ENCODE measurements at regions not wholly inside any gene's neighbourhood (a gene's known extent, or its start where the extent isn't known, plus 50 kb on each side); places are given as distances from the start of the nearest gene placed in this dataset.

DNA sequence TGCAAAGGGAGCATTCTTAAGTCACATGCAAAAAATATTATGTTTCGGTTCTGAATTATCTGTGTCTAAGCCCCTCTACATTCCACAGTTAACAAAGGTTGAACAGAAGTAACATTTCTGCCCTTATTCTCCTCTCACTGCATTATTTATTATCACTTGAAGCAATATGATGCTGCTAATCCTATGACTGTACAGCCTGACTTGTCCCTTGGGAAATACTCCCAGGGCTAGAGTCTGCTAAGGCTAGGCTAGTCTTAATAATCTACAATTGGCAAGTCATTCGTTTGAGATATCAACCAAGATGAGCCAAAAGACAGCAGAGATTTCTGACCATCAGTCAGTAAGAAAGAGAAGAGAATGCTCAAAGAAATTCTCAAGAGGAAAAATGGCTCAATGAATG is 226.9 kb upstream of the HCCS start:
- Histone ChIP-seq H3K4me1 (ENCODE audit: control insufficient read depth in 4 of 4, insufficient read depth in 4 of 4, low read length in 3 of 4) (peaks cover 0 to 4% (median 0%) of the 10 kb centered on the region in 4 donors), H3K27me3 (ENCODE audit: control insufficient read depth in 4 of 4, insufficient read depth in 4 of 4, low read length in 3 of 4) (no peaks in the 10 kb centered on the region), H3K4me3 (ENCODE audit: low read depth in 1 of 3, low read length in 3 of 3) (no peak overlapping the region), H3K36me3 (ENCODE audit: control insufficient read depth in 4 of 4, insufficient read depth in 3 of 4, low read depth in 1 of 4, low read length in 3 of 4) (no peaks in the 10 kb centered on the region), H3K9ac (ENCODE audit: low read depth in 1 of 2, low read length in 2 of 2) (no peak overlapping the region), H3K27ac (ENCODE audit: low read depth in 1 of 2, low read length in 2 of 2) (no peak overlapping the region), H3K9me3 (ENCODE audit: control insufficient read depth in 4 of 4, low read length in 3 of 4) (no peaks in the 10 kb centered on the region)
- 86% methylated on average over 2 of the region's 2 CpGs for WGBS
- TF ChIP-seq JUND (IDR thresholded peaks at IDR 0.05) (no peak), TAF1 (conservative IDR thresholded peaks at IDR 0.05) (no peak), SP1 (IDR thresholded peaks at IDR 0.05) (no peak), EGR1 (IDR thresholded peaks at IDR 0.05; ENCODE audit: low read depth in 2 of 2) (no peak), FOXA2 (IDR thresholded peaks at IDR 0.05) (no peak), YY1 (IDR thresholded peaks at IDR 0.05) (no peak), RAD21 (IDR thresholded peaks at IDR 0.05) (no peak), NR2F2 (IDR thresholded peaks at IDR 0.05) (no peak)
- TF ChIP-seq, protein P1, sequence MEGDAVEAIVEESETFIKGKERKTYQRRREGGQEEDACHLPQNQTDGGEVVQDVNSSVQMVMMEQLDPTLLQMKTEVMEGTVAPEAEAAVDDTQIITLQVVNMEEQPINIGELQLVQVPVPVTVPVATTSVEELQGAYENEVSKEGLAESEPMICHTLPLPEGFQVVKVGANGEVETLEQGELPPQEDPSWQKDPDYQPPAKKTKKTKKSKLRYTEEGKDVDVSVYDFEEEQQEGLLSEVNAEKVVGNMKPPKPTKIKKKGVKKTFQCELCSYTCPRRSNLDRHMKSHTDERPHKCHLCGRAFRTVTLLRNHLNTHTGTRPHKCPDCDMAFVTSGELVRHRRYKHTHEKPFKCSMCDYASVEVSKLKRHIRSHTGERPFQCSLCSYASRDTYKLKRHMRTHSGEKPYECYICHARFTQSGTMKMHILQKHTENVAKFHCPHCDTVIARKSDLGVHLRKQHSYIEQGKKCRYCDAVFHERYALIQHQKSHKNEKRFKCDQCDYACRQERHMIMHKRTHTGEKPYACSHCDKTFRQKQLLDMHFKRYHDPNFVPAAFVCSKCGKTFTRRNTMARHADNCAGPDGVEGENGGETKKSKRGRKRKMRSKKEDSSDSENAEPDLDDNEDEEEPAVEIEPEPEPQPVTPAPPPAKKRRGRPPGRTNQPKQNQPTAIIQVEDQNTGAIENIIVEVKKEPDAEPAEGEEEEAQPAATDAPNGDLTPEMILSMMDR (IDR thresholded peaks at IDR 0.05; ENCODE audit: low read depth, low read length, missing input control) = no peak
- DNase-seq (ENCODE audit: low spot score) = no peak

DNA sequence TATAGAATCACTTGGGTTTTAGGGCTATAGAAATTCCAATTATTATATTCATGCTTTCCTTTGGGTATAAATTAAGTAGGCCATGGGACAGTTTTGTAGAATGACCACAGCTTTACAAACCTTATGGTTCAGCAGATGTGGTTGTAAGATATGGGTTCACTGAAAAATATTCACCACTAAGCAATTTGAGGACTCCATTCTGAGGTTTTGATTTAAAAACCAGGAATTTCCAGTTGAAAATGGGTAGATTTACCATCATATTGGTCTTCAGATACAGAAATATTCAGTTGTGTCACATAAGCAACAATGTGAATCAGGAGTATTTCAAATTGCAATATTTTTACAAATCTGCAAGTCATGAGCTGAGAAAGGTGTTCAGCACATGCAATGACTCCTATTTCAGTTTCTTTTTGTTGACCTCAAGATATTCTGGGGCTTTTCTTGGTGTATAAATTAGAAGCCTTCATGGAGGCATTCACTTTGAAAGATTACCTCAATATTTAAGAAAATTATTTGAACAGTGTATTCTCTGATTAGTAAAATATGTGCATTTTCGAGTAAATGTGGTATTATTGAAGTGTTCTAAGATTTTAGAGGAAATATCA is 218.4 kb upstream of the HCCS start:
- TF ChIP-seq FOXA1 (IDR thresholded peaks at IDR 0.05) = no peak
- TF ChIP-seq RXRA (IDR thresholded peaks at IDR 0.05) = no peak
- TF ChIP-seq JUND (IDR thresholded peaks at IDR 0.05) = no peak

DNA sequence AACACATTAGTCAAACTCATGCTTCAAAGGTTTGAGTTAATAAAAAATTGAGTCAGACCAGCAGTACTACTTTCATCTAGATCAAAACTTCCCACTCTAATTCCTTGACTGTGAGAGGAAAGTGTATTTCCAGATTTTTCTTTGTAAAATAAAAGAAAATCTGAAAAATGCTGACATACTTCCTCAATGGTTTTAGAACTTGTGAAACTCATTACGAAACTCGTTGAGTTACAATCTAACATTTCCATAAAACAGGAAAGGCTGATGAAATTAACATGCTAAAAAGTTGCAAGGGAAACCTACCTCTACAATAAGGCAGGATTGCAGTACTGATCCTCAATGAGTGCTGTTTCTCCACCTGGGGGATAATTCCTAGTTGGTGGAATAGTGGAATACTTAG is 217.8 kb upstream of the HCCS start:
- Histone ChIP-seq H3K9ac (ENCODE audit: low read depth in 1 of 2, low read length in 2 of 2) (no peak overlapping the region), H3K36me3 (ENCODE audit: control insufficient read depth in 4 of 4, insufficient read depth in 3 of 4, low read depth in 1 of 4, low read length in 3 of 4) (no peaks in the 10 kb centered on the region), H3K27me3 (ENCODE audit: control insufficient read depth in 4 of 4, insufficient read depth in 4 of 4, low read length in 3 of 4) (peaks cover 0 to 6% (median 0%) of the 10 kb centered on the region in 4 donors), H3K4me1 (ENCODE audit: control insufficient read depth in 4 of 4, insufficient read depth in 4 of 4, low read length in 3 of 4) (no peaks in the 10 kb centered on the region), H3K4me3 (ENCODE audit: low read depth in 1 of 3, low read length in 3 of 3) (no peak overlapping the region), H3K27ac (ENCODE audit: low read depth in 1 of 2, low read length in 2 of 2) (no peak overlapping the region), H3K9me3 (ENCODE audit: control insufficient read depth in 4 of 4, low read length in 3 of 4) (peaks cover 0 to 6% (median 3%) of the 10 kb centered on the region in 4 donors)
- WGBS = 70% methylated on average over 2 of the region's 2 CpGs
- DNase-seq (ENCODE audit: low spot score) = no peak
- TF ChIP-seq EGR1 (IDR thresholded peaks at IDR 0.05; ENCODE audit: low read depth in 2 of 2) = no peak
- no peak for TF ChIP-seq JUND (IDR thresholded peaks at IDR 0.05)
- TF ChIP-seq, protein P2, sequence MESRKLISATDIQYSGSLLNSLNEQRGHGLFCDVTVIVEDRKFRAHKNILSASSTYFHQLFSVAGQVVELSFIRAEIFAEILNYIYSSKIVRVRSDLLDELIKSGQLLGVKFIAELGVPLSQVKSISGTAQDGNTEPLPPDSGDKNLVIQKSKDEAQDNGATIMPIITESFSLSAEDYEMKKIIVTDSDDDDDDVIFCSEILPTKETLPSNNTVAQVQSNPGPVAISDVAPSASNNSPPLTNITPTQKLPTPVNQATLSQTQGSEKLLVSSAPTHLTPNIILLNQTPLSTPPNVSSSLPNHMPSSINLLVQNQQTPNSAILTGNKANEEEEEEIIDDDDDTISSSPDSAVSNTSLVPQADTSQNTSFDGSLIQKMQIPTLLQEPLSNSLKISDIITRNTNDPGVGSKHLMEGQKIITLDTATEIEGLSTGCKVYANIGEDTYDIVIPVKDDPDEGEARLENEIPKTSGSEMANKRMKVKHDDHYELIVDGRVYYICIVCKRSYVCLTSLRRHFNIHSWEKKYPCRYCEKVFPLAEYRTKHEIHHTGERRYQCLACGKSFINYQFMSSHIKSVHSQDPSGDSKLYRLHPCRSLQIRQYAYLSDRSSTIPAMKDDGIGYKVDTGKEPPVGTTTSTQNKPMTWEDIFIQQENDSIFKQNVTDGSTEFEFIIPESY (IDR thresholded peaks at IDR 0.05) = no peak
- no peak for TF ChIP-seq GABPA (IDR thresholded peaks at IDR 0.05 in 1 of 2, conservative IDR thresholded peaks at IDR 0.05 in 1 of 2)
- TF ChIP-seq SP1 (IDR thresholded peaks at IDR 0.05) = no peak
- TF ChIP-seq FOXA1 (IDR thresholded peaks at IDR 0.05) = no peak
- TF ChIP-seq, protein P1 (IDR thresholded peaks at IDR 0.05; ENCODE audit: low read depth, low read length, missing input control) = no peak
- TF ChIP-seq, protein P3, sequence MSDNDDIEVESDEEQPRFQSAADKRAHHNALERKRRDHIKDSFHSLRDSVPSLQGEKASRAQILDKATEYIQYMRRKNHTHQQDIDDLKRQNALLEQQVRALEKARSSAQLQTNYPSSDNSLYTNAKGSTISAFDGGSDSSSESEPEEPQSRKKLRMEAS (IDR thresholded peaks at IDR 0.05) = no peak
- TF ChIP-seq YY1 (IDR thresholded peaks at IDR 0.05) = no peak
- no peak for TF ChIP-seq NR2F2 (IDR thresholded peaks at IDR 0.05)
- TF ChIP-seq HNF4A (conservative IDR thresholded peaks at IDR 0.05) = no peak
- TF ChIP-seq FOXA2 (IDR thresholded peaks at IDR 0.05) = no peak
- TF ChIP-seq, protein P4, sequence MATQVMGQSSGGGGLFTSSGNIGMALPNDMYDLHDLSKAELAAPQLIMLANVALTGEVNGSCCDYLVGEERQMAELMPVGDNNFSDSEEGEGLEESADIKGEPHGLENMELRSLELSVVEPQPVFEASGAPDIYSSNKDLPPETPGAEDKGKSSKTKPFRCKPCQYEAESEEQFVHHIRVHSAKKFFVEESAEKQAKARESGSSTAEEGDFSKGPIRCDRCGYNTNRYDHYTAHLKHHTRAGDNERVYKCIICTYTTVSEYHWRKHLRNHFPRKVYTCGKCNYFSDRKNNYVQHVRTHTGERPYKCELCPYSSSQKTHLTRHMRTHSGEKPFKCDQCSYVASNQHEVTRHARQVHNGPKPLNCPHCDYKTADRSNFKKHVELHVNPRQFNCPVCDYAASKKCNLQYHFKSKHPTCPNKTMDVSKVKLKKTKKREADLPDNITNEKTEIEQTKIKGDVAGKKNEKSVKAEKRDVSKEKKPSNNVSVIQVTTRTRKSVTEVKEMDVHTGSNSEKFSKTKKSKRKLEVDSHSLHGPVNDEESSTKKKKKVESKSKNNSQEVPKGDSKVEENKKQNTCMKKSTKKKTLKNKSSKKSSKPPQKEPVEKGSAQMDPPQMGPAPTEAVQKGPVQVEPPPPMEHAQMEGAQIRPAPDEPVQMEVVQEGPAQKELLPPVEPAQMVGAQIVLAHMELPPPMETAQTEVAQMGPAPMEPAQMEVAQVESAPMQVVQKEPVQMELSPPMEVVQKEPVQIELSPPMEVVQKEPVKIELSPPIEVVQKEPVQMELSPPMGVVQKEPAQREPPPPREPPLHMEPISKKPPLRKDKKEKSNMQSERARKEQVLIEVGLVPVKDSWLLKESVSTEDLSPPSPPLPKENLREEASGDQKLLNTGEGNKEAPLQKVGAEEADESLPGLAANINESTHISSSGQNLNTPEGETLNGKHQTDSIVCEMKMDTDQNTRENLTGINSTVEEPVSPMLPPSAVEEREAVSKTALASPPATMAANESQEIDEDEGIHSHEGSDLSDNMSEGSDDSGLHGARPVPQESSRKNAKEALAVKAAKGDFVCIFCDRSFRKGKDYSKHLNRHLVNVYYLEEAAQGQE (IDR thresholded peaks at IDR 0.05) = no peak
- no peak for TF ChIP-seq RXRA (IDR thresholded peaks at IDR 0.05)
- TF ChIP-seq TAF1 (conservative IDR thresholded peaks at IDR 0.05) = no peak
- TF ChIP-seq RAD21 (IDR thresholded peaks at IDR 0.05) = no peak

More for the DNA sequence above, 218.4 kb upstream of the HCCS start:
- H3K4me3 ChIP-seq (ENCODE audit: low read depth in 1 of 3, low read length in 3 of 3) = no peak overlapping the region
- peaks cover 0 to 3% (median 0%) of the 10 kb centered on the region in 4 donors for H3K27me3 ChIP-seq (ENCODE audit: control insufficient read depth in 4 of 4, insufficient read depth in 4 of 4, low read length in 3 of 4)
- H3K9me3 ChIP-seq (ENCODE audit: control insufficient read depth in 4 of 4, low read length in 3 of 4) = peaks cover 0 to 6% (median 3%) of the 10 kb centered on the region in 4 donors
- no peak for DNase-seq (ENCODE audit: low spot score)
- no peaks in the 10 kb centered on the region for H3K36me3 ChIP-seq (ENCODE audit: control insufficient read depth in 4 of 4, insufficient read depth in 3 of 4, low read depth in 1 of 4, low read length in 3 of 4)
- 91% methylated on average over 1 of the region's 1 CpG for WGBS
- H3K9ac ChIP-seq (ENCODE audit: low read depth in 1 of 2, low read length in 2 of 2) = no peak overlapping the region
- H3K4me1 ChIP-seq (ENCODE audit: control insufficient read depth in 4 of 4, insufficient read depth in 4 of 4, low read length in 3 of 4) = no peaks in the 10 kb centered on the region
- H3K27ac ChIP-seq (ENCODE audit: low read depth in 1 of 2, low read length in 2 of 2) = no peak overlapping the region
